NCI-H748 (cell line): ENCODE measurements at regions not wholly inside any gene's neighbourhood (a gene's known extent, or its start where the extent isn't known, plus 50 kb on each side); places are given as distances from the start of the nearest gene placed in this dataset.
"Not testable (repeated sequence)": the region's sequence is repeated elsewhere in the genome, so short reads cannot be mapped to it uniquely, and the experiment has no call there.

ENCODE experiments used
- DNase-seq: peaks from one replicate; lab custom pipeline; 2025; ENCODE audit not compliant: unreplicated experiment; lab: John Stamatoyannopoulos, UW

DNA sequence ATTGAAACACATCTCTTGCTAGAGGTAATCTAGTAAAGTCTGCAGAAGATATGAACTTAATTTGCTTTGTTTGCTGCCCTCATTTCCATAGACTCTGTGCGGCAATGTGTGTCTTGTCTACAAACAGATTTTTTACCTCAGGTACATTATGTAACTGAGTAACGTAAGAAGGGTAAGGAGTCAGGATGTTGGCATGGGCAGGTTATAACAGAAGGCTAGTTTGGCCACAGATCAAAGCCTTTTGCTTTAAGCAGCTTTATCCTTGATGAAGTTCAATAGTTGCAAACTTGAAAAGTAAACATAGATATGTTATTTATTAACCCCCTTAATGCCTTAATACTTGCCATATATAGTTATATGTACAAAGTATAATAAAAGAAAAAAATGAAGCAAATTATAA is 391.6 kb upstream of the FKBP1C start:
- no peak for DNase-seq

DNA sequence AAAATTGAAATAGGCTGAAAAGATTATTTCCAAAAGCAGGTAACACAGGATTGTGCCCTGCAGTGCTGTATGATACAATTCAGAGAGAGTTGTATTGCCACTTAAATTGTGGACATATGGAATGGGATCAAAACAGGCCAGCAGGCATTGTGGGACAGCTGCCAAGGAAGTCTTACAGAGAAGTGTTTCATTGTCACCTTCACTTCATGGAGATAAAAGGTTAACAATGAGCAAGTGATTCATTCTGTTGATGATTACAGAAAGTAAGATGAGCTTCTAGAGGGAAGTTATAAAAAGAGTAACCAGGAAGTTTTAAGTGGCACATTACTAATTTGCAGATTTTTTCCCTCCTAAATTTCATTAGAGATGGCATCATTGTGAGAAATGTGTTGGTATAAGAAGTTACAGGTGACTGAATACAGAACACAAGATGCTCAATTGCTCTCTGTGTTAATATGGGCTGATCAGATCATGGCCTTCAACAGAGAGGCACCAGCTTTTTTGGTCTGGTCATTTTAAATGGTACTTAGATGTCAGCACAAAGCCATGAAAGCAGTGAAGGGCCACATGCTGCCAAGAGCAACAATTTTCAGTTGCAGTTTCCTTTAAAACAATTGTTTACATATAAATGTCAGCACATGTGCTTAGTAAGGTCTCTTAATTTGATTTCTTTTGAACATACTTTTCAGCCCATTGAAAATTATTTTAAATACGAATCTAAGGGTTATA is 402.5 kb upstream of the FKBP1C start:
- DNase-seq = peak; percentile 95

DNA sequence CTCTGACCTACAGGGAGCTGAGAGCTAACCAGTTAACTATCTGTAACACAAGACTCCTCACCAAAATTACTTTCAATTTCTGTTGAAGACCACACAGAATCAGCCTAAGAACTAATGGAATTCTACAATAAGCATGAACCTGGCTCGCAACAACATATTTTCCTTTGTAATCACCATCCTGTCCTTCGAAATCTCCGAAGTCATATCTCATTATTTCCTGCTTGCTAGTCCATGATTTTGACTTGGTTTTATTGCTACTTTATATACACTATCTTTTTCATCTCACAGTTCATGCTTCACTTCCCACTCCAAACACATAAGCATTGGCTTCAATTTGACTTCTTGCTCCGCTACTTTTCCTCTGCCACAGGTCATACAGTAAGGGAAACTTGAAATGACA is 405.8 kb upstream of the FKBP1C start:
- DNase-seq = no peak

- DNase-seq = peak; percentile 85
These were observed 408.2 kb upstream of the FKBP1C start for GRCh38 chr6:62803094-62803493.

DNA sequence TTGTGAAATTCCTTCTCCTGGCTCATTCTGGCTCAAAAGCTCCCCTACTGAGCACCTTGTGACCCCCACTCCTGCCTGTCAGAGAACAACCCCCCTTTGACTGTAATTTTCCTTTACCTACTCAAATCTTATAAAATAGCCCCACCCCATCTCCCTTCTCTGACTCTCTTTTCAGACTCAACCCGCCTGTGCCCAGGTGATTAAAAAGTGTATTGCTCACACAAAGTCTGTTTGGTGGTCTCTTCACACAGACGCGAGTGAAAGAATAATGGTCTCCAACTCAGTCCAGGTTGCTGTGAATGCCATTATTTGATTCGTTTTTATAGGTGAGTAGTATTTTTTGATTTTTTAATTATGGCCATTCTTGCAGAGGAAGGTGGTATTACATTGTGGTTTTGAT is 414.1 kb upstream of the FKBP1C start:
- DNase-seq = no peak

DNA sequence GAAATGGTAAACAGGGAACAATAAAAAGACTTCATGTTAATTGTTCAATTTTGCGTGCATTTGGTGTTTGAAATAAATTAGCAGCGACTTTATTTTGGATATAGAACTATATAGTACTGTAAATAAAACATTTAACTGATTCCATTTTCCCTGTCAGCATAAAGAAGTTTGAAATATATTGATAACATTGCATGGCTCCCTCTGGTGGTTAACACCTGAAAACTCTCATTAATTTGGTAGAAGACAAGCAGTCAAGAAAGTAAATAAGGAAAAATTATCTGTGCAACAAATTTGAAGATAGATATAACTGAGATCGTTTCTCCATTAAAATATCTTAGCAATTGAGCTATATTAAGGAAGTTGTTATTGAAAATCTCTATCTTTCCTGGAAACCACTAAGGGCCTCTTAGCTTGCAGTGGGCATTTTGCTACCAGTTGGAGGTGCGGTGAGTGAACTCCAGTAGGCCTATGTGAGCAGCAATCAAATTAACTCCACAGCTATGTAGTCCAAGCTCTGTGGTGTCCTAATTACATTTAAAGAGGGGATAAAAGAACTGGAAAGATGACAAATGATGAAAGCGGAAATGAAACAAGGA is 435.7 kb upstream of the FKBP1C start:
- peak; percentile 68 for DNase-seq

- DNase-seq = not testable (repeated sequence)
These were observed 445.1 kb upstream of the FKBP1C start for GRCh38 chr6:62766174-62766573.

DNA sequence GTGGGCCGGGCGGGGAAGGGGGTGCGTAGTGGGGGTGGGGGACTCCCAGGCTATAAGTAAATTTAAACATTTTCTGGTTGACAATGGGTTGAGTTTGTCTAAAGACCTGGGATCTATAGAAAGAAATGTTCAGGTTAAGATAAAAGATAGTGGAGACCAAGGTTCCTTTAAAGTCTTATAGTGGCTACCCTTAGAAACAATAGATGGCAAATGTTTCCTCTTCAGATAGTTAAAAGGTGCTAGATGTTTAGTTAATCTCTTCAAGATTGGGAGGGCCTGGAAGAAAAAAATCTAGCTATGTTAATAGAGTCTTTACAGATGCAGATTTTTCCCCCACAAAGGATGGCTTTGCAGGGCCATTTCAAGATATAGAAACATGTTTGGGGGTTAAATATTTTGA is 446.4 kb upstream of the FKBP1C start:
- DNase-seq = no peak

- DNase-seq = no peak
These were observed 447.9 kb upstream of the FKBP1C start for GRCh38 chr6:62763125-62763912.

GRCh38 chr6:62746968-62747367 is 460.9 kb upstream of the KHDRBS2 start:
- peak; percentile 14 for DNase-seq

DNA sequence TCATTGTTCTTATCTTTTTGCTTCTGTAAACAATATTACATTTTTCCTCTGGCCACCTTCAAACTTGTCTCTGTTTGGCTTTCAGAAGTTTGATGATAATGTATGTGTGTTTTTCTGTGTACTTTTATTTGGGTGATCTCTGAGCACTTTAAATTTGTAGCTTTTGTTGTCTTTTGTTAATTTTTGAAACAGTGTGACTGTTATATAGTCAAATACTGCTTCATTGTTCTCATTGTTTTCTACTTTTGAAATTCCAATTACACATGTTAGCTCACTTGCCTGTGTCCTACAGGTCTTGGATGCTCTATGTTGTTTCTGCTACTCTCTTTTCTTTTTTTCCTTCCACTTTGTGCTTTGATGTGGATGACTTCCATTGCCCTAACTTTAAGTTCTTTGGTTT is 460.1 kb upstream of the KHDRBS2 start:
- no peak for DNase-seq

- DNase-seq = no peak
These were observed 454.6 kb upstream of the KHDRBS2 start for GRCh38 chr6:62740596-62740995.

- no peak for DNase-seq
These were observed 454.1 kb upstream of the KHDRBS2 start for GRCh38 chr6:62740171-62740570.

- DNase-seq = no peak
These were observed 451.8 kb upstream of the KHDRBS2 start for GRCh38 chr6:62737792-62738191.

DNA sequence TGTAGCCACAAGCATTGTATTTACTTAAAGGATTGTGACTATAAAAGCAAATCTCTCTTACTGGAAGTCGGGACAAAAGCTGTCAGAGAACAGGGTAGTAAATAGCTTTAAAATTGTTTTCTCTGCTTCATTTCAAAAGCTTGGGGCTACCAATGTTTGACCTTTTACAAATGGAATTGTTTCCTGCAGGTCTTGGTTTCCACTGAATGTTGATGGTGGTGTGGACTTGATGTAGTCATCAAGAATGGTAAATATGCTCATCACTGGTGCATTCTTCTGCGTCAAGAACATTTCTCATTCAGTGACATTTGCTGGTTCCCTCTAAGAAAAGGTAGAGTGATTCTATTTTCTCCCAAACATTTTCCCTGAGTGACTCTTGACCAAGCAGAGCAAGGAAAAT is 435.4 kb upstream of the KHDRBS2 start:
- DNase-seq = peak; percentile 24

- DNase-seq = peak; percentile 65
These were observed 430.7 kb upstream of the KHDRBS2 start for GRCh38 chr6:62716719-62717118.

DNA sequence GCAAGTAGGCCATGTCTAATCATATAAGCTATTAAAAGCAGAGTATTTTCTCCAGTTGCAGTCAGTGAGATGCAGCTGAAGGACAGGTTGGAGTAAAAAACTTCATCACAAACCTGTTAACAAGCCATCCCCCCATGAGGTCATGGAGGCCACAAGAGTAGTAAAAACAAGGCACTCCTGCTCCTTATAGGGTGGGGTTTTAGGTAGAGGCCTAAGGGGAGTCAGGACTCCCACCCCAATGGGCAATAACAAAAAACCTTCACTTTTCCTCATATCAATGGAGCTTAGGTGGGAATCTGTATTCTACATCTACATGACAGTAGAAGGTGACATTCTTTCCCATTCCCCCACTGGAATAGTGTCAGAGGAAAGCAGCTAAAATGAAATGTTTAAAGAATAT is 428.1 kb upstream of the KHDRBS2 start:
- no peak for DNase-seq

DNA sequence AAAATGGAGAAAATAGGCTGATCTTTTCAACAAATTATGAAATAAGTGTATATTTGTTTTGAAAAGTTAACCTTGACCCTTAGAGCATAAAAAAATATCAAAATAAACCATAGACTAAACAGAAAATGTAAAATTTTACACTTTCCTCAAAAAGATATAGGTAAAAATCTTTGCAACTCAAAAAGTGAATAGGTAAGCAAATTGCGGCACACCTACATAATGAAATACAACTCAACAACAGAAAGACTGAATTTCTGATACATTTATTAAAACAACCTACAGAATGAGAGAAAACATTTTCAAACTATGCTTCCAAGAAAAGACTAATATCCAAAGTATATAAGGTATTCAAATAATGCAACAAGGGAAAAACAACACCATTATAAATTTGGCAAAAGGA is 425.7 kb upstream of the KHDRBS2 start:
- DNase-seq = no peak

DNA sequence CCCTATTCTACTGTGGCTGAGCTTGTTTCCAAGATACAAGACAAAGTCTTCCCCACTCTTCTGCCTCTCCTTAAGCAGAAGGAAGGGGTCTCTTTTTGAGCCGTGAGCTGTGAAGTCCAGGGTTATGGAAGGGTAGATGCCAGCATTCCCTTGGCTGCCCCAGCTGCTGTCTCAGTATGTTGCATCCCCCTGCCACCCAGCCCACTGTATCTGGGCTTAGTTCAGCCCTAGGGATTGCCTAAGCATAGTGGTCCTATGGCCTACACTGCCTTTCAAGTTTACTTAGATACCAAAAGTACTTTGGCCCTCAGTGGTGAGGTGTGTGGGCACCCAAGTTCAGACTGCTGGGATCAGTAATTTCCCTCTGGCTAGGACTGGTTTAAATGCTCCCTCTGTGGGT is 421.9 kb upstream of the KHDRBS2 start:
- no peak for DNase-seq

DNA sequence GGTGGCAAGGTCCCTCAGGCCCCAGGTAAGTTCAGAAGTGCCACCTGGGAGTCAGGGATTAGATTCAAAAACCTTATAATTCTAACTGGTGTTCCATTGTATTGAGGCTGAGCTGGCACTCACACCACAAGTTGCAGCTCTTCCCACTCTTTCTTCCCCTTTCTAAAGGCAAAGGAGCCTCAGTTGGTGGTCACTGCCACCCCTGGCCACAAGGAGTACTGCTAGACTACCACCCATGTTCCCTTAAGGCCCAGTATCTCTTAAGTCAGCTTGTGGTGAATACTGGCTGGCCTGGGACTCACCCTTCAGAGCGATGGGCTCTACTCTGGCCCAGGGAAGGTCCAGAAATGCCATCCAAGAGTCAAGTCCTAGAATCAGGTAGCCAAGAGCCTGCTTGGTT is 421.1 kb upstream of the KHDRBS2 start:
- DNase-seq = no peak

GRCh38 chr6:62683063-62683462 is 397.0 kb upstream of the KHDRBS2 start:
- no peak for DNase-seq

GRCh38 chr6:62681108-62681507 is 395.1 kb upstream of the KHDRBS2 start:
- DNase-seq = no peak
